GM18907 (cell line): ENCODE measurements at regions not wholly inside any gene's neighbourhood (a gene's known extent, or its start where the extent isn't known, plus 50 kb on each side); places are given as distances from the start of the nearest gene placed in this dataset.
"Not testable (repeated sequence)": the region's sequence is repeated elsewhere in the genome, so short reads cannot be mapped to it uniquely, and the experiment has no call there.

Experiments
- ATAC-seq: cut with Tn5 transposase; IDR thresholded peaks from one replicate; pipeline ENCODE4 v1.9.1; 2021; ENCODE audit warnings: mild to moderate bottlenecking, moderate library complexity; ENCODE audit not compliant: unreplicated experiment

DNA sequence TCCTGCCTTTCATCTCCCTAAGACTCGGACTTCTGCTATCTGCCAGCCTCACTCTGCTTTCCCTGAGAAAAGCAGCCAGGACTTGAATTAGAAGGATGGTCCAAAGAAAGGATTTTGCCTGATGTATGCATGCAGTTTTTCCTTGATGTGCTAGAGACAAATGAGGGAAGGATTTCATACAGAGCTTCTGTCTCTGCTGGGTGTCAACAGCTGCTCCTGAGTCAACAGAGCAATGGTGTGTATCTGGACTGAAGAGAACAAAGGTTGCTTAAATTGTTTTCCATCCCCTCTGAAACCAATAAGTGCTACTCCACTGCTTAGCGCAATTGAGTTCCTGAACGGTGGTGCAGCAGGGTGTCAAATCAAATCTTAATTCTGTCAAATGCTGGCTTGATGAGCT, 680.6 kb upstream of the C16orf82 start:
- no peak for ATAC-seq

DNA sequence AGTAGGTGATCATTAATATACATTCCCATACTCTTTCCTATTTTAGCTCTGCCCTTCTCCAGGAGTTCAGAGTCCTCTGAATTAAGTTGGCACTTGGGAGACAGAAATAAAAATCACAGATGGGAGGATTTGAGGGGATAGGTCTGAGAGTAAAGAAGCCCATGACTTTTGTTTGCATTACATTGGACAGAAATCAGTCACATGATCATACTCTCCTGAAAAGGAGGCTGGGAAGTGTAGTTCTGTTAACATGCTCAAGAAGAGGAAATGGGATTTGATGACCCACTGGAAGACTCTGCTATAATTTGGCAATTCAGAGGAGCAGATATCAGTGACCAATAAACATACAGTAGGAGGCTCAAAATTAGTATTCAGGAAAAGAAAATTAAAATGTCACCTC, 674.9 kb upstream of the C16orf82 start:
- no peak for ATAC-seq

DNA sequence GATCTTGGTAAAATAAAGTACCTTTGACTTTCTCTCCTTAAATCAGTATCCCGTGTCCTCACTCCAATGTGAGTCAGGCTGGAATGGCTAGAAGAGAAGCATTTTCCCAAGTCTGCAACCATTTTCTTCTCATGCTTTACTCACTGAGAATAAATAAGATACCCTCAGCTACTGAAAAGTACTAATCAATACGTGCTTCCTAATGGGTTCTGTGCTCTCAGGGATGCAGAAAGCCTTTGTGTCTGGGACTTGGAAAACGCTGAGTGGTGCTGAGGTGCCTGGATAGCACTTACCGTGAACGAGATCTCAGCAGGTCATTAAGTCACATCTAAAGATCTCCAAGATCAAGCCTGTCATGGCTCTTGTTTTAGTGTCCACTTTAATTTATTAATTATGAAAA, 672.3 kb upstream of the C16orf82 start:
- no peak for ATAC-seq

DNA sequence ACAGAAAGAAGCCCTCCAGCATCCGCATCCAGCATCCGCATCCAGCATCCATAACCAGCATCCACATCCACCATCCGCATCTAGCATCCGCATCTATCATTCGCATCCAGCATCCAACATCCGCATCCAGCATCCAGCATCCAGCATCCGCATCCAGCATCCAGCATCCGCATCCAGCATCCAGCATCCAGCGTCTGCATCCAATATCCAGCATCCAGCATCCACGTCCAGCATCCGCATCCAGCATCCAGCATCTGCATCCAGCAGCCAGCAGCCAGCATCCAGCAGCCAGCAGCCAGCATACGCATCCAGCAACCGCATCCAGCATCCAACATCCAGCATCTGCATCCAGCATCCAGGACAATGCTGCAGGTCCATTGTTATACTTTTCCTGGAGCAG, 671.0 kb upstream of the C16orf82 start:
- ATAC-seq: no peak

DNA sequence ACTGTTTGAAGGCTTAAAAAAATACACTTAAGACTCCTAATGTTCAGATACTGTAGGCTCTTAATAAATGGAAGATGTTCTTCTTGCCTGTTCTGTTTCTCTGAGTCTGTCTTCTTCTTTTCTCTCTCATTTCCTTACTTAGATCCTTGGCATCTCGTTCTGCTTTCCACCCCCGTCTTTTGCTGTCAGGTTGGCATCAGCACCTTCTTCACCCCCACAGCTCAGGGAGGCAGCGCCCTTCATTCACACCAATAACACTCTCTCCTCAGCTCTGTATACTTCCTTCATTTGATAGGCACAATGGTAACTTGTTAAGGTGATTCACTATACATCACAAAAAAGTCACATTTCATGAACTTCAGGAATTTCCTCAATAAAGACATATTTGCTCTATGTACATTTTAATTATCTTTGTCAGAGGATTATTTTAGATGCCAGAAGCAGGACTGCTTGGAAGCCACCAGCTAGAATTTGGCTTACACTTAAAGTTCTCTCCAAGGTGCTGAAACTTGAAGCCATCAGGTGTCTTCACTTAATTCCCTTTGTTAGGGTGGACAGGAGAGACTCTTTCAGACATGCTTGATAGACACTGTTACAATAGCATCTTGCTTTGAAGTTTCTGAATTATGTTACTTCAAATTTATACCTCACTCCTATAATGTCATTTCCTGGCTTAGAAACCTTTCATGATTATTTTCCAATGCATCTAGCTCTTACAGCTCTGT, 670.1 kb upstream of the C16orf82 start:
- no peak for ATAC-seq

DNA sequence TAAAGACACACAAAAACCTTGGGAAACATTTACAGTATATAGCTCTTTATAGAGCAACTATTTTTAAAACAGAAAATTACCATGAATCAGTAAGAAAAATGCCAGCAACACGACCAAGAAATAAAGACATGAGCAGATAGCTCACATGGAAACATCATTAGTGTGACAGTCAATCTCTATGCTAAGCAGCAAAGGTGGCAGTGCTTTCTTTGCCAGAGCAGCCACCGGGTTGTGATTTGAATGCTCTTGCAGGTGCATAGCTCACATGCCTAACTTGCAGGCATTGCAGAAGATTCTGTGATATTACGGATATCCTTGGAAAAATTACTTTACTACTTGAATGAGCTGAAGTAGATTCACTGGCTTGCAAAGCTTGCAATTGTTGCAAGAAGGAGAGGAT, 652.9 kb upstream of the C16orf82 start:
- no peak for ATAC-seq

DNA sequence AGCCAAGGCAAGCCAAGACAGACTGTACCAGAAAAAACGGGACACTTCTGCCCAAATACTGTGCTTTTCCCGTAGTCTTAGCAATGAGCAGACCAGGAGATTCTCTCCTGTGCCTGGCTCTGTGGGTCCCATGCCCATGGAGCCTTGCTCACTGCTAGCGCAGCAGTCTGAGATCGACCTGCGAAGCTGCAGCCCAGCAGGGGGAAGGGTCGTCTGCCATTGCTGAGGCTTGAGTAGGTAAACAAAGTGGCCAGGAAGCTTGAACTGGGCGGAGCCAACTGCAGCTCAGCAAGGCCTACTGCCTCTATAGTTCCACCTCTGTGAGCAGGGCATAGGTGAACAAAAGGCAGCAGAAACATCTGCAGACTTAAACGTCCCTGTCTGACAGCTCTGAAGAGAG, 647.3 kb upstream of the C16orf82 start:
- not testable (repeated sequence) for ATAC-seq

DNA sequence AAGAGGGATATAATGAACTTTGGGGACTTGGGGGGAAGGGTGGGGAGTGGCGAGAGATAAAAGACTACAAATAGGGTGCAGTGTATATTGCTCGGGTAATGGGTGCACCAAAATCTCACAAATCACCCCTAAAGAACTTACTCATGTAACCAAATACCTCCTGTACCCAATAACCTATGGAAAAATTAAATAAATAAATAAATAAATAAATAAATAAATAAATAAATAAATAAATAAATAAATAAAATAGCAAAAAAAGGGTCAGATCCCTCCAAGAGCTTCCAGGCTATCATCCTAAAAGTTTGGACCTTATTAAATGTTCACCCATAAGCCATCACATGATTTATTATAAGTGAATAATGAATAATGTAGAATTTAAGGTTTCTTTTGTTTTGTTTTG, 636.1 kb upstream of the C16orf82 start:
- no peak for ATAC-seq

DNA sequence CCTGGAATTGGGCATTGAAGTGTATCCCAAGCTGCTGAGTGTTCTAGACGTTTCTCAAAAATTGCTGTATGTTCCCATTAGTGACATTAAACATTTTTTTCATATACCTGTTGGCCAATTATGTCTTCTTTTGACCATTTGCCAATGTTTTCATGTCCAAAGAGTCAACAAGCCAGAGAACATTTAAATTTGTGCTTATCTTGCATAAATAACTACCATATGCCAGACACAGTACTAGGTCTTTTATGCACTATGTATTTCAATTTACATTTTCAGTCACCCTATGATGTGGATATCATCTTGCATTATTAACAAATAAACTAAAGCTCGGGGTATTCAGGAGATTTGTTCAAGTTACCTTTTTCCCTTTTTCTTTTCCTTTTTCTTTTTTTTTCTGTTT, 632.9 kb upstream of the C16orf82 start:
- ATAC-seq: no peak

DNA sequence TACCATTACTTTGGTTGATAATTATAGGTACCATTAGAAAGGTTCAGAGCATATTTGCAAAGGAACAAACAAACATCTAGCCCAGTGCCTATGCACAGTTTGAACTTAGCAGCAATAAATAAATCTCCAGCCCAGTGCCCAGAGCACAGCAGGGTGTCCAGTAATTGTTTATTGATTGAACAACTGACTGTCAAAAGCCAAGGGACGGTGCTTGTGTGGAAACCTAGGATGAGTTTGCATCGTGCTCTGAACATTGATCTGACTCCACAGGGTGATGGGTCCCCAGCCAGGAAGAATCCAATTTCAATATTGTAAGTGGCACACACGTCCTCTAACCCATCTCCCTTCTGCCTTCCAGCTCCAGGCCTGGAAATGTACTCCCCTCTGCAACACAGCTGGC, 625.5 kb upstream of the C16orf82 start:
- ATAC-seq: no peak

DNA sequence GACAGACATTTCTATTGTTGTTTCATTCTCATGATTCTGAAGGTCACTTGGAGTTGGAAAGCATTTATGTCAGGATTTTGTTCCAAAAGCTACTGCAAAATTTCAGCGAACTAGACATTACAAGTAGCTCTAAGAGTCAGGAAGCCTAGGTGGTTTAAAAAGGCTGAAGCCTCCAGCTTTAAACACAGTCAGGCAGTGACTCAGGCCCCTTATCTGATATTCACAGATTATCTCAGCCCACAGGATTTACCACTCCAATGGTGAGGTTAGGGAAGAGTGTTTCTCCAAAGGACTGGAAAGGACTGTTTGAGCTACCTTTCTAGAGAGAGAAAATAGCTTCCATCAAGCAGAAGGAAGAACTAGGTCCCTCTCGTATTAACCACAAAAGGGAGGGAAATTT, 624.4 kb upstream of the C16orf82 start:
- no peak for ATAC-seq

DNA sequence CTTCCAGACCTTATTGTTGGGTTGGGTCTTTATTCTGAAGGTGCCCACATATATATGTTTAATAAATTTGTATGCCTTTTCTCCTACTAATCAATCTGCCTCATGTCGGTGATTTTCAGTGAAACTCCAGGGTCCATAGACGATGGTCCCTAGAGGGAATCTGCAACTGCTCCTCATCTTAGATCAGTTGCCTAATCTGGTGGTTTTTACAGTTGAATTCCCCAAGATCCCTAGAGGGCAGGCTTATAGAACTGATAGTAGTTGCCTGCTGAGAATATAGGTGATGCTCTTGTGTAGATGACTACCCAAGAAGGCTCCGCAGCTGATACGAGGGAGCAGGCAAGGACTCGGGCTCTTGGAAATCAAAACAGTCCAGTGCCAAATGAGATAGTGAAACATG, 619.2 kb upstream of the C16orf82 start:
- ATAC-seq: no peak

DNA sequence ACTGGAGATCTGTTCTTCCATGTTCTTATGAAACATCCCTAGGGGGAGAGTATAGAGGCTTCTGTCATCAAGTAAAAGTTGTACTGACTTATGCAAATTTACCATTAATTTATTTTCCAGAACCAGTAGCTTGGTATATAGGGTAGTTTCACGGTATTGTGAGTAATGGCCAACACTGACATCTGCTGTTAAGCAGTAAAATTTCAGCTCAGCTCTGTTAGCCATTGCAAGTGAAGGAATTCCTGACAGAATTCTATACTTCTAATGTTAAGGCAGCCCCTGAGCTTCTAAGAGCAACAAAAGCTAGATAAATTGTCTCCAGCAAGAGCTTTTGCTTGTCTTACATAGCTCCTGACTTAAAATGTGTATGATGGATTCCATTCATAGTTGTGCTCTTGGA, 613.5 kb upstream of the C16orf82 start:
- no peak for ATAC-seq

DNA sequence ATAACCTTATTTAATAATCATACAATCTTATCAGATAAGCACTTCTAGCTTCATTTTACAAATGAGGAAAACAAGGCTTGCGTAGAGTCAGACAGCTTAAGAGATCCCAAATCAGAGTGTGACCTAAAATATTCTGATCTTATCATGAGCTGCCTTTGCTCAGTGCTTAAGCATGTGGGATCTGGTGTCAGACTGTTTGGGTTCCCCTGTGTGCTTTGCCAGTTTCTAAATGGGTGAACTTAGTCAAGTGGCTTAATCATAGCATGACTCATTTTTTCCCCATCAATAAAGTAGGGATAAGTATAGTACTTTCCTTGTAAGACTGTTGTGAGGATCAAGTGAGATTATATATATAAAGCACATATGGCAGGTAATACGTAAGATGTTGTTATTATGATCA, 612.6 kb upstream of the C16orf82 start:
- ATAC-seq: no peak

DNA sequence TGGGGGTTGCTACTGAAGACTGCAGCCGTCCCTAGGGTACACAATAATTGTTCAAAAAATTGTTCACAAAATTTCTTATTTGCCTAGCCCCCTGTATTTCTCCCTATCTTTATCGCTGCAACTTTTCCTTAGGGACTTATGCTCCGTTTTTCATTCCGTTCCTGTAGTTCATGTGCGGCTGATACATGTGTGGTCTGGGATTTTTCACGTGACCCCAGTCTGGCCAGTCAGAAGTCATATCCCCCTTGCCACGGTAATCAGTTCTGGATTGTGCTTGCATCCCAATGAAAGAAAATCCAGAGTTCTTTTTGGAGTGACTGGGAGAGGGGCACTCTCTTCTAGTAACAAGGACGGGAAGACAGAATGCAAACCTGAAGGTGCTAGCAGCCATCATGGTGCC, 610.7 kb upstream of the C16orf82 start:
- ATAC-seq: no peak

DNA sequence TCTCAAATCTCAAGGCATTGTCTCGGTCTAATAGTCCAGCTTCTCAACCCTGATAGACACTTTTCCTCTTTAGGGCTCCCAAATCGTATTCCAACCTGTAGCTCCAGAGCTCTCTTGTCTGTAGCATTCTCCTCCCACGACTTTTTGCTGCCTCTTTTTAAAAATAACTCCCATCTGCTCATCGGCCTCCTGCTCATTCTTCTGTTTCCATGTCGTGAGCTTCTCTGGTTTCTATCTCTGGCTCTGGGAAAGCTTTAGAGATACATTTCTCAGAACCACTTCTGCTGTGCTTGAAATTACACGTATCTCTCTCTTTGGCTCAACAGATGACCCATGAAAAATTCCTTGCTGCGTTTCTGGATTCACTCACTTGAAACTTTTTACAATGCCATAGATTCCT, 609.6 kb upstream of the C16orf82 start:
- ATAC-seq: no peak

DNA sequence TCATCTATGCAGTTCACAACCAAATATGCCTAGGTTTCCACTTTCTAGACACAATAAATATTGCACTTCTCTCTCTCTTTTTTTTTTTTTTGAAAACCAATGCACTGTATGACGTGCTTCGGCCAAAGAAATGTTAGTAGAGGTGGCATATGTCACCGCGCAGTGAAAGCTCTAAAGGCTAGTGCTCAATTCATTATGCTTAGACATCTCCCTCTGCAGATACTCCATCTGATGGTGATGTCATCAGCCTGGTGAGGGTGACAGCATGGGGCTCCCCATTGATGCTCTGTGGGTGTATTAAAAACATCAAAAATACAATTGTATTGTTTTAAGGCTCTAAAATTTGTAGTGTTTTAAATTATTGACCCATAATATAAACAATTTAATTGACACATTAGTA, 608.8 kb upstream of the C16orf82 start:
- ATAC-seq: no peak

DNA sequence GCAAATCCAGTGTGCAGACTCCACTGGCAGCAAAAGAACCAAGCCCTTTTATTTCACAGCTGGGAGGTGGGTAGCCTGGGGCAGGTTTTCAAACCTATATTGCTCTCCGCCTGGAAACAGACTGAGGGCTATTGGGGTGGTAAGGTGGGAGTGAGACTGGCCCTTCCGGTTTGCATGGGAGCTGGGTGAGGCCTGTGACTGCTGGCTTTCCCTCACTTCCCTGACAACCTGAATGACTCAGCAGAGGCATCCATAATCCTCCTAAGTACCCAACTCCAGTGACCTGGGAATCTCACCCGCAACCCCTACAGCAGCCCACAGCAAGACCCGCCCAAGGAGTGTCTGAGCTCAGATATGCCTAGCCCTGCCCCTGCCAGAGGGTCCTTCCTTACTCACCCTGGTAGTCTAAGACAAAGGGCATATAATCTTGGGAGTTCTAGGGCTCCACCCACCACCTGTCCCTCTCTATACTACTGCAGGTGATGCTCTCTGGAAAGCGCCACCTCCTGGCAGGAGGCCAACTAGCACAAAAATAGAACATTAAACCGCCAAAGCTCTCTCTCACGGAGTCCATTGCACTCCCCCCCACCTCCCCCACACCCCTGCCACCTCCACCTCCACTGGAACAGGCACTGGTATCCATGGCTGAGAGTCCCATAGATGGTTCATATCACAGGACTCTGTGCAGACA, 602.0 kb upstream of the C16orf82 start:
- no peak for ATAC-seq

DNA sequence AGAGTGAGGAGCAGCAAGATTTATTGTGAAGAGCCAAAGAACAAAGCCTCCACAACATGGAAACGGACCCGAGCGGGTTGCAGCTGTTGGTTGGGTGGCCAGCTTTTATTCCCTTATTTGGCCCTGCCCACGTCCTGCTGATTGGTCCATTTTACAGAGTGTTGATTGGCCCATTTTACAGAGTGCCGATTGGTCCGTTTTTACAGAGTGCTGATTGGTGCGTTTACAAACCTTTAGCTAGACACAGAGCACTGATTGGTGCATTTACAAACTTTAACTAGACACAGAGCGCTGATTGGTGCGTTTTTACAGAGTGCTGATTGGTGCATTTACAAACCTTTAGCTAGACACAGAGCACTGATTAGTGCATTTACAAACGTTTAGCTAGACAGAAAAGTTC, 592.3 kb upstream of the C16orf82 start:
- not testable (repeated sequence) for ATAC-seq

DNA sequence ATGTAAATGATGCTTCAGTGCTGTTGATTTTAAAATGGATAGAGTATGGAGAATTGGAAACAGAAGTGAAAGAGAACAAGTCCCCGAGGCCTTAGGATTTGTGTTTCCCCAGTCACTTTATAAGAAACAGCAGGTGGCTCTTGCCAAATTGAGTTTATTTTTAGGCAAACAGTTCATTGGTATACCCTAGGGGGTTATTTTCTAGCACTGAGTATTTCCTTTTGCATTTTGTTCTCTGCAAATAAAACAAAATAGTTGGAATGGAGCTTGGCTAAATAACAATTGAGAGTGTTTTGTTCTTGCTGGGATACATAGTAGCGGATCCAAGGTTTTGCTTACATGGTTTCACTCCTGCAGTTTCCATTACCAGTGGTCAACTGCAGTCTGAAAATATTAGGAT, 591.1 kb upstream of the C16orf82 start:
- no peak for ATAC-seq

DNA sequence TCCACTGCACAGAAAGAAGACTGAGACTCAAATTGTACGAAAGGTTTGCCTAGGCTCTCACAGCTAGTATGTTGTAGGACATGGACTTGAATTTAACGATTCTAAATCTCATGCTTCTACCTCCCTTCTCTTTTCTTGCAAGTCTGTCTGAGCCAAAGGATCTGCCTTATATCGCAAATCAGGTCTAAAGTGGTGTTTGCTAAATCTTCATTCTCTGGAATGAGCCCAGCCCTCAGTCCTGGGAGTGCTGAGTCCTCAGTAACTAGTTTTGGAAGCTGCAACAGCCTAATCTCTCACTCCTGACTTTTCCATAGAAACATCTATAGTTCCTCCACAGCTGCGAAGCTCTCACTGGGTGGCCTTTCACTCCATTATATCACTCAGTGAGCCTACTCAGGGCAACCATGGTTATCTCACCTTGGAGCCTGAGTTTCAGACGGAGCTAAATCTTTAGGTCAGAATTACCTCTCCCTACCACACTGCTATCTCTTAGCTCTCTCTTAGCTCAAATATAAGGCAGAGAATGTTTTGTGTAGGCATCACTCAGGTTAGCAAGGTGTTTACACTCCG, 575.5 kb upstream of the C16orf82 start:
- no peak for ATAC-seq

DNA sequence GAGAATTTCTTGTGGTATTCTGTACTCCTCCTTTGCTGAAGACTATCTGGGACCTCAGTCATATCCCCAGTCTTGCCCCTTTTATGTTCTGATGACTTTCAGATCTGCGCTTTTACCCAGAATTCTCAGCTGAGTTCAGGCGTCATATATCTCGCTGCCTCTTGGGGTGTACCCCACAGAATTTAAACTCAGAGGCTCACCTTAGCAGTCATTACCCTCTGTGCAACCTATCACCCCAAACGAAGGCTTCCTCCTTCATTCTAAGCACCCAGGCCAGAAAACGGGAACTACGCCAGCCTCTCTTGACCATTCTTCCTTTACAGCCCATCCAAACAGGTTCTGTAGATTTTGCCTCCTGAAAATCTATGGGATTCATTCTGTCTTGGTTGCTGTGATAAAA, 574.8 kb upstream of the C16orf82 start:
- ATAC-seq: no peak

DNA sequence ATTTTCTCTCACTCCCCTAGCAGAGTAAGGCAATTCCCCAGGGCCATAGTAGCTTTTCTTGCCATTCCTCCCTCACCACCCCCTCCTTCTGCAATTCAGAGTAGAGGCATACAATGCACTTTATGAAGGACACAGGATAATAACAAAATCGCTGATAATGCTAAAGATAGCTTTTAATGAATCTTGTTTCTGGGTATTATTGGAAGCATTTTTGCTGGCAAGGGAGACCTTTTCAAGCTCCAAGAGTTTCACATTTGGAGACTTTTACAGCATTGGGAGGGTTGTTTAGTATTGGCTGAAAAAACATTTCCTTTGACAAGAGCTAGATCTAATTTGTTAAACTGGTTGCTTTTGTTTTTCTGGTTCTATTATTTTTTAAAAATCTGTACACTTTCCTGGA, 573.0 kb upstream of the C16orf82 start:
- no peak for ATAC-seq
